HepG2 (cell line): ENCODE measurements at regions not wholly inside any gene's neighbourhood (a gene's known extent, or its start where the extent isn't known, plus 50 kb on each side); places are given as distances from the start of the nearest gene placed in this dataset.

ENCODE experiments used
- ASH2L ChIP-seq: fragments of 300-600, 200-600 bp; sonication (generic); IDR thresholded peaks from 2 replicates; pipeline ENCODE4 v1.7.0; 2017; ENCODE audit warnings: low read depth, mild to moderate bottlenecking, moderate library complexity, mixed read lengths, low read length; ENCODE audit not compliant: insufficient read length
- ETV5 ChIP-seq: IDR thresholded peaks from 2 replicates; pipeline ENCODE4 v1.6.1; 2018; ENCODE audit warnings: missing biosample characterization, missing genetic modification reagents, inconsistent platforms, borderline replicate concordance
- FOSL2 ChIP-seq: sonication (generic); formaldehyde crosslinking; IDR thresholded peaks from 2 replicates; pipeline ENCODE4 v1.4.0; 2020; ENCODE audit warnings: missing genetic modification reagents
- FOXP1 ChIP-seq, 2 experiments: fragments of 450-650 bp in 1 of 2; IDR thresholded peaks; 2 replicates each; pipeline ENCODE4 v1.6.1; 2017 to 2018; ENCODE audit warnings: antibody characterized with exemption in 1 of 2
- HMG20B ChIP-seq: conservative IDR thresholded peaks from 2 replicates; pipeline ENCODE4 v1.6.1; 2016; ENCODE audit warnings: missing genetic modification reagents, missing compliant biosample characterization
- HMGA1 ChIP-seq: sonication (generic); formaldehyde crosslinking; conservative IDR thresholded peaks from 2 replicates; pipeline ENCODE4 v1.4.0; 2020; ENCODE audit warnings: missing genetic modification reagents
- HNF4A ChIP-seq: sonication (generic); formaldehyde crosslinking; IDR thresholded peaks from 2 replicates; pipeline ENCODE4 v1.4.0; 2020; ENCODE audit warnings: missing genetic modification reagents
- JDP2 ChIP-seq: sonication (generic); formaldehyde crosslinking; IDR thresholded peaks from 2 replicates; pipeline ENCODE4 v1.8.1; 2022; ENCODE audit warnings: missing genetic modification reagents, borderline replicate concordance
- KDM6A ChIP-seq: IDR thresholded peaks from 2 replicates; pipeline ENCODE4 v1.6.1; 2016; ENCODE audit warnings: low read depth
- MIER3 ChIP-seq: IDR thresholded peaks from 2 replicates; pipeline ENCODE4 v1.6.1; 2016; ENCODE audit warnings: missing compliant biosample characterization, borderline replicate concordance
- PBX2 ChIP-seq: IDR thresholded peaks from 2 replicates; pipeline ENCODE4 v1.6.1; 2016; ENCODE audit warnings: control low read depth
- PCBP2 ChIP-seq: fragments of 200-400 bp; formaldehyde crosslinking; optimal IDR thresholded peaks from 2 replicates; pipeline ENCODE3; 2018; ENCODE audit warnings: low read length, low read depth; ENCODE audit not compliant: poor library complexity, severe bottlenecking
- RARA ChIP-seq: IDR thresholded peaks from 2 replicates; pipeline ENCODE4 v1.6.1; 2016; ENCODE audit warnings: missing genetic modification reagents, missing compliant biosample characterization
- RXRA ChIP-seq: sonication (generic); formaldehyde crosslinking; IDR thresholded peaks from 2 replicates; pipeline ENCODE4 v1.5.1; 2020; ENCODE audit warnings: missing genetic modification reagents
- SNAPC5 ChIP-seq: sonication (generic); formaldehyde crosslinking; IDR thresholded peaks from 2 replicates; pipeline ENCODE4 v1.8.1; 2023; ENCODE audit warnings: mild to moderate bottlenecking, missing genetic modification reagents, borderline replicate concordance
- ZBTB2 ChIP-seq: sonication (generic); formaldehyde crosslinking; IDR thresholded peaks from 2 replicates; pipeline ENCODE4 v1.8.0; 2022; ENCODE audit warnings: low read depth, missing genetic modification reagents
- ZC3H4 ChIP-seq: sonication (generic); formaldehyde crosslinking; IDR thresholded peaks from 2 replicates; pipeline ENCODE4 v1.4.0; 2020; ENCODE audit warnings: missing genetic modification reagents, borderline replicate concordance
- ZFP82 ChIP-seq: sonication (generic); formaldehyde crosslinking; IDR thresholded peaks from 2 replicates; pipeline ENCODE4 v1.5.1; 2020; ENCODE audit warnings: mild to moderate bottlenecking, missing genetic modification reagents, borderline replicate concordance
- ZKSCAN5 ChIP-seq: sonication (generic); formaldehyde crosslinking; IDR thresholded peaks from 2 replicates; pipeline ENCODE4 v1.5.1; 2020; ENCODE audit warnings: mild to moderate bottlenecking, missing genetic modification reagents
- ZNF136 ChIP-seq: sonication (generic); formaldehyde crosslinking; IDR thresholded peaks from 2 replicates; pipeline ENCODE4 v1.8.1; 2022; ENCODE audit warnings: low read depth, mild to moderate bottlenecking, moderate library complexity, missing genetic modification reagents
- ZNF263 ChIP-seq: sonication (generic); formaldehyde crosslinking; IDR thresholded peaks from 2 replicates; pipeline ENCODE4 v1.4.0; 2020; ENCODE audit warnings: missing genetic modification reagents
- ZNF337 ChIP-seq: sonication (generic); formaldehyde crosslinking; IDR thresholded peaks from 2 replicates; pipeline ENCODE4 v1.5.1; 2020; ENCODE audit warnings: missing genetic modification reagents, low read depth, mild to moderate bottlenecking, borderline replicate concordance
- TF ChIP-seq, protein P1 (sequence below): sonication (generic); formaldehyde crosslinking; IDR thresholded peaks from 2 replicates; pipeline ENCODE4 v1.4.0; 2020; ENCODE audit warnings: missing genetic modification reagents, borderline replicate concordance
- TF ChIP-seq, protein P2 (sequence below): sonication (generic); formaldehyde crosslinking; conservative IDR thresholded peaks from 2 replicates; pipeline ENCODE4 v1.8.0; 2022; ENCODE audit warnings: missing genetic modification reagents

- TF ChIP-seq ZNF337 (CRISPR knock-in tag) = no peak
- TF ChIP-seq PCBP2 = no peak
- TF ChIP-seq ZBTB2 = no peak
- TF ChIP-seq MIER3 (CRISPR knock-in tag) = no peak; the same call in 1 of the 2 replicates
- TF ChIP-seq ETV5 = peak; percentile 1; the same call in 1 of the 2 replicates
- no peak for TF ChIP-seq SNAPC5 (CRISPR knock-in tag)
- no peak for TF ChIP-seq ZC3H4 (CRISPR knock-in tag)
- TF ChIP-seq ZNF263 (CRISPR knock-in tag) = no peak
- no peak for TF ChIP-seq HNF4A (CRISPR knock-in tag)
- TF ChIP-seq PBX2 = no peak
- TF ChIP-seq FOSL2 = no peak; the same call in 1 of the 2 replicates
- TF ChIP-seq FOXP1 (IDR thresholded peaks at IDR 0.05) = no peak
- peak; percentile 20; the same call in 1 of the 2 replicates for TF ChIP-seq FOXP1 (CRISPR knock-in tag; IDR thresholded peaks at IDR 0.05)
- TF ChIP-seq ZKSCAN5 (CRISPR knock-in tag) = no peak
- TF ChIP-seq RXRA = no peak
- TF ChIP-seq ZFP82 (CRISPR knock-in tag) = 0 out of 2 replicates have a peak, but pooled peaks have one; percentile 48
- no peak for TF ChIP-seq HMGA1 (CRISPR knock-in tag)
- no peak for TF ChIP-seq ZNF136
- TF ChIP-seq RARA (CRISPR knock-in tag) = no peak
- no peak for TF ChIP-seq ASH2L
- peak; percentile 40; the same call in 1 of the 2 replicates for TF ChIP-seq KDM6A (CRISPR knock-in tag)
- TF ChIP-seq, protein P1, sequence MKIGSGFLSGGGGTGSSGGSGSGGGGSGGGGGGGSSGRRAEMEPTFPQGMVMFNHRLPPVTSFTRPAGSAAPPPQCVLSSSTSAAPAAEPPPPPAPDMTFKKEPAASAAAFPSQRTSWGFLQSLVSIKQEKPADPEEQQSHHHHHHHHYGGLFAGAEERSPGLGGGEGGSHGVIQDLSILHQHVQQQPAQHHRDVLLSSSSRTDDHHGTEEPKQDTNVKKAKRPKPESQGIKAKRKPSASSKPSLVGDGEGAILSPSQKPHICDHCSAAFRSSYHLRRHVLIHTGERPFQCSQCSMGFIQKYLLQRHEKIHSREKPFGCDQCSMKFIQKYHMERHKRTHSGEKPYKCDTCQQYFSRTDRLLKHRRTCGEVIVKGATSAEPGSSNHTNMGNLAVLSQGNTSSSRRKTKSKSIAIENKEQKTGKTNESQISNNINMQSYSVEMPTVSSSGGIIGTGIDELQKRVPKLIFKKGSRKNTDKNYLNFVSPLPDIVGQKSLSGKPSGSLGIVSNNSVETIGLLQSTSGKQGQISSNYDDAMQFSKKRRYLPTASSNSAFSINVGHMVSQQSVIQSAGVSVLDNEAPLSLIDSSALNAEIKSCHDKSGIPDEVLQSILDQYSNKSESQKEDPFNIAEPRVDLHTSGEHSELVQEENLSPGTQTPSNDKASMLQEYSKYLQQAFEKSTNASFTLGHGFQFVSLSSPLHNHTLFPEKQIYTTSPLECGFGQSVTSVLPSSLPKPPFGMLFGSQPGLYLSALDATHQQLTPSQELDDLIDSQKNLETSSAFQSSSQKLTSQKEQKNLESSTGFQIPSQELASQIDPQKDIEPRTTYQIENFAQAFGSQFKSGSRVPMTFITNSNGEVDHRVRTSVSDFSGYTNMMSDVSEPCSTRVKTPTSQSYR (CRISPR knock-in tag) = peak; percentile 92
- TF ChIP-seq, protein P2, sequence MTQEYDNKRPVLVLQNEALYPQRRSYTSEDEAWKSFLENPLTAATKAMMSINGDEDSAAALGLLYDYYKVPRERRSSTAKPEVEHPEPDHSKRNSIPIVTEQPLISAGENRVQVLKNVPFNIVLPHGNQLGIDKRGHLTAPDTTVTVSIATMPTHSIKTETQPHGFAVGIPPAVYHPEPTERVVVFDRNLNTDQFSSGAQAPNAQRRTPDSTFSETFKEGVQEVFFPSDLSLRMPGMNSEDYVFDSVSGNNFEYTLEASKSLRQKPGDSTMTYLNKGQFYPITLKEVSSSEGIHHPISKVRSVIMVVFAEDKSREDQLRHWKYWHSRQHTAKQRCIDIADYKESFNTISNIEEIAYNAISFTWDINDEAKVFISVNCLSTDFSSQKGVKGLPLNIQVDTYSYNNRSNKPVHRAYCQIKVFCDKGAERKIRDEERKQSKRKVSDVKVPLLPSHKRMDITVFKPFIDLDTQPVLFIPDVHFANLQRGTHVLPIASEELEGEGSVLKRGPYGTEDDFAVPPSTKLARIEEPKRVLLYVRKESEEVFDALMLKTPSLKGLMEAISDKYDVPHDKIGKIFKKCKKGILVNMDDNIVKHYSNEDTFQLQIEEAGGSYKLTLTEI (CRISPR knock-in tag) = no peak
- no peak for TF ChIP-seq JDP2 (CRISPR knock-in tag)
- TF ChIP-seq HMG20B (CRISPR knock-in tag) = no peak
These were observed 135.8 kb upstream of the HAAO start (continued) for GRCh38 chr2:42928161-42928691.
